Endothelial cell of umbilical vein (primary cell): ENCODE measurements at regions not wholly inside any gene's neighbourhood (a gene's known extent, or its start where the extent isn't known, plus 50 kb on each side); places are given as distances from the start of the nearest gene placed in this dataset.

Experiments
- BruUV-seq: library from RNA; stranded (reverse); fragments of 400-500 nt; replicated peaks from 2 replicates; lab custom pipeline; 2021; lab: Mats Ljungman, UMichigan
- CTCF ChIA-PET: fragments of 300-600, 350-600 bp; sonication (Branson Sonifier 250); formaldehyde crosslinking; loops from one replicate; lab custom pipeline; 2021; ENCODE audit warnings: antibody characterized with exemption, inconsistent platforms; lab: Charles Lee
- POLR2A ChIA-PET: fragments of 300-600, 350-600 bp; sonication (Branson Sonifier 250); formaldehyde crosslinking; loops from one replicate; lab custom pipeline; 2021; ENCODE audit warnings: antibody characterized with exemption, inconsistent platforms; lab: Charles Lee
- DNase-seq: peaks from one replicate; pipeline ENCODE4 v3.0.0-alpha.2; 2011; ENCODE audit warnings: low read depth, low spot score
- FAIRE-seq: peaks from 2 replicates; lab custom pipeline; 2011; peaks lifted over from hg19 to GRCh38; lab: Jason Lieb, UNC
- H2AFZ ChIP-seq: 2 replicates; pipeline ENCODE4 v1.6.0; 2012; ENCODE audit warnings: low read depth, low read length, control low read depth, inconsistent platforms
- H3K27ac ChIP-seq: 2 replicates; pipeline ENCODE4 v1.5.1; 2011; ENCODE audit warnings: low read depth, mild to moderate bottlenecking, control low read depth, low read length, moderate library complexity; ENCODE audit not compliant: insufficient read depth
- H3K27me3 ChIP-seq, 2 experiments: 2 replicates each; pipeline versions ENCODE4 v1.6.0 to v1.6.1; 2011; ENCODE audit warnings: low read length in 2 of 2, mixed read lengths in 1 of 2; ENCODE audit not compliant: control insufficient read depth in 2 of 2, insufficient read depth in 2 of 2
- H3K36me3 ChIP-seq, 2 experiments: 2 replicates in 1 of 2; 3 replicates in 1 of 2; pipeline ENCODE4 v1.5.1; 2011; ENCODE audit warnings: low read length in 2 of 2, mild to moderate bottlenecking in 1 of 2, moderate library complexity in 1 of 2; ENCODE audit not compliant: control insufficient read depth in 2 of 2, insufficient read depth in 2 of 2; ENCODE audit errors: extremely low read depth in 1 of 2
- H3K4me1 ChIP-seq: 3 replicates; pipeline ENCODE4 v1.5.1; 2011; ENCODE audit warnings: mild to moderate bottlenecking, low read length; ENCODE audit not compliant: control insufficient read depth, insufficient read depth; ENCODE audit errors: extremely low read depth
- H3K4me2 ChIP-seq: 2 replicates; pipeline ENCODE4 v1.6.1; 2011; ENCODE audit warnings: low read length, control low read depth, mixed read lengths; ENCODE audit not compliant: insufficient read depth
- H3K4me3 ChIP-seq, 3 experiments: fragments of 200-600 bp in 1 of 3; sonication (generic), shearing (Covaris generic) in 1 of 3; replicated peaks in 1 of 3; 2 replicates each; pipeline ENCODE4 v1.5.1; 2011 to 2016; ENCODE audit warnings: control low read depth in 3 of 3, low read length in 3 of 3, mild to moderate bottlenecking in 2 of 3, inconsistent platforms in 1 of 3, low read depth in 1 of 3, moderate library complexity in 1 of 3; ENCODE audit not compliant: insufficient read depth in 1 of 3
- H3K79me2 ChIP-seq: 2 replicates; pipeline ENCODE4 v1.6.0; 2012; ENCODE audit warnings: low read length, inconsistent platforms; ENCODE audit not compliant: control insufficient read depth, insufficient read depth
- H3K9ac ChIP-seq: replicated peaks from 2 replicates; pipeline ENCODE3; 2011; ENCODE audit warnings: low read length, control low read depth; ENCODE audit not compliant: insufficient read depth; ENCODE audit errors: extremely low read depth
- H3K9me1 ChIP-seq: replicated peaks from 3 replicates; pipeline ENCODE4 v1.6.0; 2011; ENCODE audit warnings: mild to moderate bottlenecking, low read length; ENCODE audit not compliant: control insufficient read depth, insufficient read depth; ENCODE audit errors: extremely low read depth
- H3K9me3 ChIP-seq: replicated peaks from 2 replicates; pipeline ENCODE4 v1.5.1; 2012; ENCODE audit warnings: low read length, inconsistent platforms; ENCODE audit not compliant: control insufficient read depth, insufficient read depth
- H4K20me1 ChIP-seq: replicated peaks from 2 replicates; pipeline ENCODE3; 2011; ENCODE audit warnings: mild to moderate bottlenecking, low read length; ENCODE audit not compliant: control insufficient read depth, insufficient read depth; ENCODE audit errors: extremely low read depth
- EZH2 ChIP-seq: IDR thresholded peaks from 2 replicates; pipeline ENCODE4 v1.6.1; 2012; ENCODE audit warnings: borderline replicate concordance, low read depth, mild to moderate bottlenecking, moderate library complexity, low read length, inconsistent platforms; ENCODE audit not compliant: severe bottlenecking
- FOS ChIP-seq: IDR thresholded peaks from 2 replicates; pipeline ENCODE4 v1.6.1; 2011; ENCODE audit warnings: mild to moderate bottlenecking, low read length, moderate library complexity, borderline replicate concordance; ENCODE audit not compliant: insufficient read depth
- GATA2 ChIP-seq: IDR thresholded peaks from 2 replicates; pipeline ENCODE4 v1.7.0; 2011; ENCODE audit warnings: low read depth, mild to moderate bottlenecking, moderate library complexity, mixed read lengths, low read length; ENCODE audit not compliant: insufficient read length, insufficient read depth
- JUN ChIP-seq: IDR thresholded peaks from 2 replicates; pipeline ENCODE4 v1.6.1; 2011; ENCODE audit warnings: borderline replicate concordance, low read depth; ENCODE audit not compliant: insufficient read length, insufficient read depth
- MAX ChIP-seq: IDR thresholded peaks from 2 replicates; pipeline ENCODE4 v1.6.1; 2011; ENCODE audit not compliant: insufficient read depth, insufficient read length
- MYC ChIP-seq: IDR thresholded peaks from one replicate; pipeline ENCODE4 v1.6.1; 2011; ENCODE audit warnings: mild to moderate bottlenecking, low read depth, low read length
- POLR2A ChIP-seq: IDR thresholded peaks from 2 replicates; pipeline ENCODE4 v1.6.1; 2012; ENCODE audit warnings: low read depth, mild to moderate bottlenecking, control low read depth, low read length
- POLR2AphosphoS5 ChIP-seq: IDR thresholded peaks from 2 replicates; pipeline ENCODE4 v1.6.1; 2012; ENCODE audit warnings: low read depth, mild to moderate bottlenecking, control low read depth, low read length, moderate library complexity; ENCODE audit not compliant: insufficient read depth
- dilution Hi-C: fragments of 300-500 bp; cut with MboI; formaldehyde crosslinking; loops from one replicate; pipeline ENCODE4 v1.15.0; 2019; ENCODE audit warnings: low sequenced_read_pairs; ENCODE audit not compliant: extremely low pct_ligation_motif_present
- intact Hi-C: fragments of 100-400 bp; cut with micrococcal nuclease; formaldehyde crosslinking; loops from one replicate; pipeline ENCODE4 v1.10.0; 2022
- TF ChIP-seq, protein P1 (sequence below), 2 donors: IDR thresholded peaks; 1 replicate in 1 of 2; 2 replicates in 1 of 2; pipeline ENCODE4 v1.5.1; 2011; ENCODE audit warnings: low read length in 2 of 2, mild to moderate bottlenecking in 2 of 2, moderate library complexity in 2 of 2, control low read depth in 1 of 2, inconsistent platforms in 1 of 2, low read depth in 1 of 2; ENCODE audit not compliant: insufficient read depth in 1 of 2; ENCODE audit errors: extremely low read depth in 1 of 2

DNA sequence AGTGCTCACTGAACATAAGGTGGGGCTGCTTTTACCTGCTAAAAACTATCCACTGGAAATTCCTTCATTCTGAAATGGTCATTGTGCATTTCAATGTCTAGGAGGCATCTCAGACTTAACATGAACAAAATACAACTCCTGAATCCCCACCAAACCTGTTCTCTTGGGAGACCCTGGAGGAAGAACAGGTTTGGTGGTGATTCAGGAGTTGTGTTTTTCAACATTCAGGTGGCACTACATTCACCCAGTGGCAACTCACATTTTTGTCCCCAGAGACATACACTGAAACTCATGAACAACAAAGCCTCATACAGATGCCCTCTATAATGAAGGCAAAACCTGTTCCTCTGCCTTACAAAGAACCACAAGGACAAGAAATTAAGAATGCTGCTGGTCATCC is 64.3 kb upstream of the CYP2D6 start:
- Histone ChIP-seq H3K9ac (no peak overlapping the region), H3K4me1 (no peaks in the 10 kb centered on the region), H3K27me3 (no peaks in the 10 kb centered on the region), H3K79me2 (peaks cover 30% of the 10 kb centered on the region), H3K9me3 (no peaks in the 10 kb centered on the region), H4K20me1 (peaks cover 4% of the 10 kb centered on the region), H2AFZ (no peak overlapping the region), H3K4me3 (no peak overlapping the region), H3K27ac (no peak overlapping the region), H3K9me1 (no peaks in the 10 kb centered on the region), H3K4me2 (no peak overlapping the region), H3K36me3 (no peaks in the 10 kb centered on the region)
- POLR2A ChIA-PET: no interaction called here
- CTCF ChIA-PET: no interaction called here
- dilution Hi-C loops: no loop called here
- TF ChIP-seq GATA2: no peak
- TF ChIP-seq, protein P1, sequence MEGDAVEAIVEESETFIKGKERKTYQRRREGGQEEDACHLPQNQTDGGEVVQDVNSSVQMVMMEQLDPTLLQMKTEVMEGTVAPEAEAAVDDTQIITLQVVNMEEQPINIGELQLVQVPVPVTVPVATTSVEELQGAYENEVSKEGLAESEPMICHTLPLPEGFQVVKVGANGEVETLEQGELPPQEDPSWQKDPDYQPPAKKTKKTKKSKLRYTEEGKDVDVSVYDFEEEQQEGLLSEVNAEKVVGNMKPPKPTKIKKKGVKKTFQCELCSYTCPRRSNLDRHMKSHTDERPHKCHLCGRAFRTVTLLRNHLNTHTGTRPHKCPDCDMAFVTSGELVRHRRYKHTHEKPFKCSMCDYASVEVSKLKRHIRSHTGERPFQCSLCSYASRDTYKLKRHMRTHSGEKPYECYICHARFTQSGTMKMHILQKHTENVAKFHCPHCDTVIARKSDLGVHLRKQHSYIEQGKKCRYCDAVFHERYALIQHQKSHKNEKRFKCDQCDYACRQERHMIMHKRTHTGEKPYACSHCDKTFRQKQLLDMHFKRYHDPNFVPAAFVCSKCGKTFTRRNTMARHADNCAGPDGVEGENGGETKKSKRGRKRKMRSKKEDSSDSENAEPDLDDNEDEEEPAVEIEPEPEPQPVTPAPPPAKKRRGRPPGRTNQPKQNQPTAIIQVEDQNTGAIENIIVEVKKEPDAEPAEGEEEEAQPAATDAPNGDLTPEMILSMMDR (IDR thresholded peaks at IDR 0.05; ENCODE audit: extremely low read depth in 1 of 2, insufficient read depth in 1 of 2, low read depth in 1 of 2, low read length in 2 of 2): no peak
- no peak for TF ChIP-seq MAX
- no peak for TF ChIP-seq POLR2AphosphoS5
- TF ChIP-seq MYC: no peak
- TF ChIP-seq POLR2A: no peak
- no peak for TF ChIP-seq JUN
- no peak for TF ChIP-seq FOS
- TF ChIP-seq EZH2: no peak
- DNase-seq (no peak), FAIRE-seq (no peak)
- BruUV-seq: no TSS peak
- intact Hi-C loops: no loop called here
